Neural cell (in vitro differentiated cells): ENCODE measurements at regions not wholly inside any gene's neighbourhood (a gene's known extent, or its start where the extent isn't known, plus 50 kb on each side); places are given as distances from the start of the nearest gene placed in this dataset.

Experiments used
- H2AFZ ChIP-seq: fragments of 200-600, 300-800 bp; sonication (generic), shearing (Covaris generic); 2 replicates; pipeline ENCODE4 v1.6.0; 2014; ENCODE audit warnings: low read depth, mild to moderate bottlenecking, antibody characterized with exemption, low read length, moderate library complexity
- H3F3A ChIP-seq: fragments of 200-600 bp; shearing (Covaris generic); 2 replicates; pipeline ENCODE4 v1.6.1; 2016; ENCODE audit warnings: mild to moderate bottlenecking, moderate library complexity, mixed read lengths, antibody characterized with exemption, low read length; ENCODE audit not compliant: insufficient read depth, poor library complexity, severe bottlenecking
- H3K27ac ChIP-seq: fragments of 200-600, 300-800 bp; sonication (generic), shearing (Covaris generic); 2 replicates; pipeline ENCODE4 v1.5.1; 2014; ENCODE audit warnings: mild to moderate bottlenecking, low read length, moderate library complexity
- H3K27me3 ChIP-seq: fragments of 300-800, 200-600 bp; sonication (generic), shearing (Covaris generic); 2 replicates; pipeline ENCODE4 v1.6.0; 2014; ENCODE audit warnings: mild to moderate bottlenecking, low read depth, low read length, moderate library complexity; ENCODE audit not compliant: insufficient read depth
- H3K36me3 ChIP-seq: fragments of 300-800, 200-600 bp; sonication (generic), shearing (Covaris generic); 2 replicates; pipeline ENCODE4 v1.5.1; 2014; ENCODE audit warnings: mild to moderate bottlenecking, antibody characterized with exemption, low read length, moderate library complexity; ENCODE audit not compliant: insufficient read depth
- H3K4me2 ChIP-seq: fragments of 300-800, 200-600 bp; sonication (generic), shearing (Covaris generic); 2 replicates; pipeline ENCODE4 v1.6.0; 2014; ENCODE audit warnings: mild to moderate bottlenecking, low read length
- H3K4me3 ChIP-seq: fragments of 300-800, 200-600 bp; sonication (generic), shearing (Covaris generic); 2 replicates; pipeline ENCODE4 v1.5.1; 2014; ENCODE audit warnings: mild to moderate bottlenecking, low read length, moderate library complexity
- H3K79me2 ChIP-seq: fragments of 200-600 bp; shearing (Covaris generic); replicated peaks from 2 replicates; pipeline ENCODE4 v1.6.0; 2014; ENCODE audit warnings: mild to moderate bottlenecking, low read length, moderate library complexity; ENCODE audit not compliant: insufficient read depth
- H3K9ac ChIP-seq: fragments of 300-800, 200-600 bp; sonication (generic), shearing (Covaris generic); 2 replicates; pipeline ENCODE4 v1.6.1; 2016; ENCODE audit warnings: mild to moderate bottlenecking, low read length, mixed read lengths
- H3K9me2 ChIP-seq: fragments of 200-600 bp; shearing (Covaris generic); 2 replicates; pipeline ENCODE4 v1.6.1; 2016; ENCODE audit warnings: mild to moderate bottlenecking, low read length, mixed read lengths; ENCODE audit not compliant: insufficient read depth
- H3K9me3 ChIP-seq: fragments of 200-600, 300-800 bp; sonication (generic), shearing (Covaris generic); 2 replicates; pipeline ENCODE4 v1.6.1; 2016; ENCODE audit warnings: mild to moderate bottlenecking, mixed run types, low read length, moderate library complexity, mixed read lengths
- H4K20me1 ChIP-seq: fragments of 200-600 bp; shearing (Covaris generic); 2 replicates; pipeline ENCODE4 v1.6.1; 2016; ENCODE audit warnings: mild to moderate bottlenecking, mixed run types; ENCODE audit not compliant: insufficient read depth
- CTCF ChIP-seq: fragments of 450-650 bp; IDR thresholded peaks from 2 replicates; pipeline ENCODE4 v1.5.1; 2014; ENCODE audit warnings: antibody characterized with exemption, mild to moderate bottlenecking, moderate library complexity; ENCODE audit not compliant: poor library complexity, severe bottlenecking
- EP300 ChIP-seq: fragments of 450-650 bp; conservative IDR thresholded peaks from 2 replicates; pipeline ENCODE4 v1.6.1; 2014; ENCODE audit warnings: antibody characterized with exemption, mild to moderate bottlenecking, moderate library complexity; ENCODE audit not compliant: poor library complexity, severe bottlenecking
- EZH2 ChIP-seq: fragments of 200-600, 300-800 bp; shearing (Covaris generic), sonication (generic); IDR thresholded peaks from 2 replicates; pipeline ENCODE4 v1.6.1; 2014; ENCODE audit warnings: antibody characterized with exemption, low read length, borderline replicate concordance, mild to moderate bottlenecking; ENCODE audit not compliant: insufficient read depth, poor library complexity, severe bottlenecking
- MXI1 ChIP-seq: fragments of 450-650 bp; conservative IDR thresholded peaks from 2 replicates; pipeline ENCODE4 v1.6.1; 2014; ENCODE audit warnings: antibody characterized with exemption, mild to moderate bottlenecking; ENCODE audit not compliant: poor library complexity, severe bottlenecking
- POLR2AphosphoS5 ChIP-seq: IDR thresholded peaks from 2 replicates; pipeline ENCODE4 v1.6.1; 2012
- RAD21 ChIP-seq: fragments of 450-650 bp; conservative IDR thresholded peaks from 2 replicates; pipeline ENCODE4 v1.6.1; 2014; ENCODE audit warnings: antibody characterized with exemption, mild to moderate bottlenecking, moderate library complexity
- REST ChIP-seq: IDR thresholded peaks from 2 replicates; pipeline ENCODE4 v1.6.1; 2012; ENCODE audit warnings: borderline replicate concordance
- SMC3 ChIP-seq: fragments of 450-650 bp; conservative IDR thresholded peaks from 2 replicates; pipeline ENCODE4 v1.6.1; 2014; ENCODE audit warnings: antibody characterized with exemption, mild to moderate bottlenecking, moderate library complexity; ENCODE audit not compliant: poor library complexity
- TAF1 ChIP-seq: IDR thresholded peaks from 2 replicates; pipeline ENCODE4 v1.6.1; 2012; ENCODE audit warnings: low read depth

DNA sequence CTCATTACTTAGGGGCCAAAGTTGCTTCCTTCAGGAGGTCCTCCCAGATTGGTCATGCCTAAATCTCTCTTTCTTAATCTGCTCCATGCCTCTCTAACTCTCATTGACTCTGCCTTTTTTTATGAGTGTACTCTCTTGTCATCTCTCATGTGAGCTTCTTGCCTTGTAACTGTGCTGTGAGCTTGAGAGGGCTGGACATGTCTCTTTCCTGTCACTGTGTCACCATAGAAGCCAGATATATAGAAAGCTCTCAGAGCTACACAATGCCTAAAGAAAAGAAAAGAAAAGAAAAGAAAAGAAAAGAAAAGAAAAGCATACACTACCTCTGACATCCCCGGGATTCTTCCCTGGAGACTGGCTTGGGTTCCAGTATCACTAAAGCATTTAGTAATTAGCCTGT, 161.5 kb upstream of the SKOR2 start:
- H3K9me2 ChIP-seq: no peaks in the 10 kb centered on the region
- no peaks in the 10 kb centered on the region for H3F3A ChIP-seq
- H3K4me2 ChIP-seq: no peak overlapping the region
- H3K9ac ChIP-seq: no peak overlapping the region
- H3K27me3 ChIP-seq: no peaks in the 10 kb centered on the region
- TF ChIP-seq EP300 (no peak), CTCF (no peak), REST (no peak), SMC3 (no peak), MXI1 (no peak), RAD21 (no peak), POLR2AphosphoS5 (no peak), TAF1 (no peak), EZH2 (no peak)
- H3K27ac ChIP-seq: no peak overlapping the region
- no peaks in the 10 kb centered on the region for H3K36me3 ChIP-seq
- no peak overlapping the region for H3K4me3 ChIP-seq
- no peaks in the 10 kb centered on the region for H4K20me1 ChIP-seq
- no peaks in the 10 kb centered on the region for H3K79me2 ChIP-seq
- H3K9me3 ChIP-seq: no peaks in the 10 kb centered on the region
- no peak overlapping the region for H2AFZ ChIP-seq

- no peak overlapping the region for H3K27ac ChIP-seq
These were observed 159.7 kb upstream of the SKOR2 start for GRCh38 chr18:47411159-47411558.

More at GRCh38 chr18:47411159-47411558, 159.7 kb upstream of the SKOR2 start:
- Histone ChIP-seq H3K36me3 (no peaks in the 10 kb centered on the region), H3K27me3 (no peaks in the 10 kb centered on the region), H3K4me2 (no peak overlapping the region), H3K9me3 (no peaks in the 10 kb centered on the region), H3K9ac (no peak overlapping the region), H4K20me1 (no peaks in the 10 kb centered on the region), H3K4me3 (no peak overlapping the region), H2AFZ (no peak overlapping the region), H3K79me2 (no peaks in the 10 kb centered on the region), H3K9me2 (no peaks in the 10 kb centered on the region), H3F3A (no peaks in the 10 kb centered on the region)
- TF ChIP-seq EZH2 (no peak), RAD21 (no peak), MXI1 (no peak), REST (no peak), CTCF (no peak), SMC3 (no peak), EP300 (no peak), TAF1 (no peak), POLR2AphosphoS5 (no peak)
